A549 (cell line): ENCODE measurements at regions not wholly inside any gene's neighbourhood (a gene's known extent, or its start where the extent isn't known, plus 50 kb on each side); places are given as distances from the start of the nearest gene placed in this dataset.

Experiments
- ATAC-seq, 2 experiments: fragments of 200-7000 bp in 1 of 2; fragments of >200 bp in 1 of 2; cut with Nextera tagmentation in 1 of 2; cut with Tn5 transposase in 1 of 2; 3 replicates each; pipeline versions ENCODE4 v1.8.0 to v1.9.1; 2018 to 2020; ENCODE audit warnings: mild to moderate bottlenecking in 1 of 2, moderate library complexity in 1 of 2
- CTCF ChIA-PET: fragments of 300-600 bp; sonication (Branson Sonifier 250); formaldehyde crosslinking; extraction: SDS; loops from one replicate; lab custom pipeline; 2021; ENCODE audit warnings: antibody characterized with exemption, inconsistent platforms; lab: Yijun Ruan, JAX
- POLR2A ChIA-PET: fragments of 350-600 bp; formaldehyde crosslinking; extraction: SDS; loops from one replicate; lab custom pipeline; 2021; ENCODE audit warnings: antibody characterized with exemption, inconsistent platforms; lab: Yijun Ruan, JAX
- DNase-seq, 2 experiments: peaks; one replicate each; pipeline versions ENCODE4 v3.0.0 to v3.0.0-alpha.2; 2011 to 2016; ENCODE audit warnings: low read depth in 1 of 2, low spot score in 1 of 2
- FAIRE-seq: peaks from 2 replicates; lab custom pipeline; 2011; peaks lifted over from hg19 to GRCh38; lab: Jason Lieb, UNC
- H3K27ac ChIP-seq, 2 experiments: fragments of >200 bp; sonication (Bioruptor Twin); formaldehyde crosslinking; 3 replicates each; pipeline ENCODE4 v1.5.1; 2016 to 2017
- H3K4me1 ChIP-seq: fragments of >200 bp; sonication (Bioruptor Twin); formaldehyde crosslinking; 3 replicates; pipeline ENCODE4 v1.6.1; 2016
- H3K4me2 ChIP-seq: fragments of >200 bp; sonication (Bioruptor Twin); formaldehyde crosslinking; 3 replicates; pipeline ENCODE4 v1.6.1; 2016
- H3K4me3 ChIP-seq: fragments of >200 bp; sonication (Bioruptor Twin); formaldehyde crosslinking; 3 replicates; pipeline ENCODE4 v1.5.1; 2016
- H3K9me3 ChIP-seq: fragments of >200 bp; sonication (Bioruptor Twin); formaldehyde crosslinking; 3 replicates; pipeline ENCODE4 v1.6.1; 2016
- ATOH8 ChIP-seq: fragments of 250-450 bp; sonication (Bioruptor Pico); IDR thresholded peaks from 2 replicates; pipeline ENCODE4 v1.5.0; 2020; ENCODE audit warnings: low read depth, mild to moderate bottlenecking, moderate library complexity
- BCL3 ChIP-seq: fragments of >200 bp; sonication (Bioruptor Twin); formaldehyde crosslinking; IDR thresholded peaks from 3 replicates; pipeline ENCODE4 v1.6.1; 2016
- CEBPB ChIP-seq, 2 experiments: fragments of >200 bp in 1 of 2; sonication (Bioruptor Twin) in 1 of 2; formaldehyde crosslinking in 1 of 2; IDR thresholded peaks; 2 replicates each; pipeline ENCODE4 v1.6.1; 2012 to 2016
- CHD4 ChIP-seq: fragments of 200-600 bp; sonication (generic); IDR thresholded peaks from 2 replicates; pipeline ENCODE4 v1.6.1; 2016; ENCODE audit warnings: antibody characterized with exemption, mild to moderate bottlenecking, borderline replicate concordance
- CTCF ChIP-seq: fragments of >200 bp; sonication (Bioruptor Twin); formaldehyde crosslinking; IDR thresholded peaks from 3 replicates; pipeline ENCODE4 v1.5.1; 2016
- EHMT2 ChIP-seq: fragments of 200-600 bp; sonication (generic); IDR thresholded peaks from 2 replicates; pipeline ENCODE4 v1.6.1; 2016; ENCODE audit warnings: antibody characterized with exemption, low read depth, mild to moderate bottlenecking, moderate library complexity
- ELK1 ChIP-seq: fragments of 150-350 bp; IDR thresholded peaks from 2 replicates; pipeline ENCODE4 v1.6.1; 2014; ENCODE audit warnings: low read depth, mild to moderate bottlenecking, low read length
- EP300 ChIP-seq, 2 experiments: fragments of >200 bp; sonication (Bioruptor Twin); formaldehyde crosslinking; IDR thresholded peaks; 2 replicates in 1 of 2; 3 replicates in 1 of 2; pipeline ENCODE4 v1.6.1; 2016 to 2017
- FOSL2 ChIP-seq, 2 experiments: fragments of 450-650 bp in 1 of 2; fragments of >200 bp in 1 of 2; sonication (Bioruptor Twin) in 1 of 2; formaldehyde crosslinking; IDR thresholded peaks; 2 replicates each; pipeline versions ENCODE4 v1.5.0 to v1.6.1; 2016 to 2020; ENCODE audit warnings: mild to moderate bottlenecking in 1 of 2, moderate library complexity in 1 of 2
- FOXS1 ChIP-seq: fragments of 250-450 bp; sonication (Bioruptor Pico); IDR thresholded peaks from 2 replicates; pipeline ENCODE4 v1.5.0; 2020; ENCODE audit warnings: mild to moderate bottlenecking, moderate library complexity
- GATA3 ChIP-seq: IDR thresholded peaks from 2 replicates; pipeline ENCODE4 v1.6.1; 2012; ENCODE audit warnings: borderline replicate concordance
- HES2 ChIP-seq: fragments of >200 bp; sonication (Bioruptor Twin); formaldehyde crosslinking; IDR thresholded peaks from 2 replicates; pipeline ENCODE4 v1.6.1; 2016
- HEYL ChIP-seq: fragments of 250-450 bp; sonication (Bioruptor Pico); IDR thresholded peaks from 2 replicates; pipeline ENCODE4 v1.8.0; 2021; ENCODE audit warnings: mild to moderate bottlenecking, moderate library complexity
- HOXB5 ChIP-seq: fragments of 250-450 bp; sonication (Bioruptor Pico); IDR thresholded peaks from 2 replicates; pipeline ENCODE4 v1.5.0; 2020; ENCODE audit warnings: mild to moderate bottlenecking, moderate library complexity
- MYC ChIP-seq: IDR thresholded peaks from 2 replicates; pipeline ENCODE4 v1.6.1; 2012; ENCODE audit warnings: mild to moderate bottlenecking, inconsistent platforms, low read length, improper control_type of control experiment, borderline replicate concordance
- NPAS2 ChIP-seq: fragments of 250-450 bp; sonication (Bioruptor Pico); IDR thresholded peaks from 2 replicates; pipeline ENCODE4 v1.8.0; 2022; ENCODE audit warnings: mild to moderate bottlenecking, moderate library complexity, borderline replicate concordance
- NR3C1 ChIP-seq: fragments of >200 bp; sonication (Bioruptor Twin); formaldehyde crosslinking; IDR thresholded peaks from 3 replicates; pipeline ENCODE4 v1.6.1; 2017
- PBX3 ChIP-seq: IDR thresholded peaks from 2 replicates; pipeline ENCODE4 v1.6.1; 2012
- POLR2A ChIP-seq: IDR thresholded peaks from 2 replicates; pipeline ENCODE4 v1.6.1; 2012; ENCODE audit warnings: mild to moderate bottlenecking, low read length
- RARB ChIP-seq: fragments of 250-450 bp; sonication (Bioruptor Pico); IDR thresholded peaks from 2 replicates; pipeline ENCODE4 v1.8.0; 2021; ENCODE audit warnings: mild to moderate bottlenecking, moderate library complexity
- RCOR1 ChIP-seq: fragments of 150-350 bp; IDR thresholded peaks from 2 replicates; pipeline ENCODE4 v1.6.1; 2014; ENCODE audit warnings: antibody characterized with exemption, low read length, low read depth
- RNF2 ChIP-seq: fragments of 200-600 bp; sonication (generic); IDR thresholded peaks from 2 replicates; pipeline ENCODE4 v1.6.1; 2016; ENCODE audit warnings: low read depth, mild to moderate bottlenecking, antibody characterized with exemption, moderate library complexity, borderline replicate concordance
- SMC3 ChIP-seq: fragments of >200 bp; sonication (Bioruptor Twin); formaldehyde crosslinking; IDR thresholded peaks from 3 replicates; pipeline ENCODE4 v1.6.1; 2018; ENCODE audit warnings: inconsistent platforms
- TP53 ChIP-seq: fragments of 250-450 bp; sonication (Bioruptor Pico); IDR thresholded peaks from 2 replicates; pipeline ENCODE4 v1.5.0; 2021; ENCODE audit warnings: mild to moderate bottlenecking, moderate library complexity
- ZC3H11A ChIP-seq: fragments of 450-650 bp; IDR thresholded peaks from 2 replicates; pipeline ENCODE4 v1.6.1; 2014; ENCODE audit warnings: antibody characterized with exemption, mild to moderate bottlenecking
- WGBS: methylation state at CpG from one replicate; pipeline ENCODE4 v1.1.6; 2017; ENCODE audit errors: missing lambda C conversion rate; 5-methylcytosine and 5-hydroxymethylcytosine counted together

GRCh38 chr14:36465178-36465577 is 54.9 kb downstream of the NKX2-1 start:
- no peak for TF ChIP-seq PBX3
- no peak for TF ChIP-seq EP300 (IDR thresholded peaks at IDR 0.05)
- no peak for TF ChIP-seq SMC3
- no peak for TF ChIP-seq BCL3
- no peak for TF ChIP-seq NPAS2
- no peak for TF ChIP-seq CTCF
- TF ChIP-seq CHD4, result no peak
- no peak for TF ChIP-seq RARB
- TF ChIP-seq, all 56 proteins: peak for 0
- ChIA-PET POLR2A (no interaction called here), CTCF (no interaction called here)
- WGBS, result 36% methylated on average over 4 of the region's 4 CpGs
- H3K4me1 ChIP-seq, result no peaks in the 10 kb centered on the region
- DNase-seq (no peak), ATAC-seq (no peak), FAIRE-seq (no peak)
- no peaks in the 10 kb centered on the region for H3K9me3 ChIP-seq
- H3K4me2 ChIP-seq, result no peak overlapping the region
- H3K4me3 ChIP-seq, result no peak overlapping the region
- H3K27ac ChIP-seq, result no peak overlapping the region

GRCh38 chr14:36462890-36463289 is 57.1 kb downstream of the NKX2-1 start:
- ATAC-seq (no peak), FAIRE-seq (peak; percentile 7), DNase-seq (no peak)
- Histone ChIP-seq H3K4me1 (no peaks in the 10 kb centered on the region), H3K4me2 (no peak overlapping the region), H3K9me3 (no peaks in the 10 kb centered on the region), H3K4me3 (no peak overlapping the region), H3K27ac (no peak overlapping the region)
- ChIA-PET POLR2A (no interaction called here), CTCF (no interaction called here)
- TF ChIP-seq ATOH8 (CRISPR knock-in tag), result no peak
- TF ChIP-seq GATA3, result no peak
- no peak for TF ChIP-seq FOXS1 (CRISPR knock-in tag)
- no peak for TF ChIP-seq FOSL2 (IDR thresholded peaks at IDR 0.05)
- TF ChIP-seq FOSL2 (CRISPR knock-in tag; IDR thresholded peaks at IDR 0.05), result no peak
- no peak for TF ChIP-seq HOXB5
- no peak for TF ChIP-seq MYC
- no peak for TF ChIP-seq HES2
- no peak for TF ChIP-seq CTCF
- no peak for TF ChIP-seq POLR2A
- TF ChIP-seq RCOR1, result no peak
- no peak for TF ChIP-seq TP53 (CRISPR knock-in tag)
- TF ChIP-seq RNF2, result no peak
- no peak for TF ChIP-seq CEBPB (IDR thresholded peaks at IDR 0.05)
- no peak for TF ChIP-seq ZC3H11A
- TF ChIP-seq HEYL, result no peak
- TF ChIP-seq NR3C1, result no peak
- TF ChIP-seq EHMT2, result no peak
- no peak for TF ChIP-seq PBX3
- TF ChIP-seq ELK1, result no peak
- TF ChIP-seq CHD4, result no peak
- WGBS, result 3% methylated on average over 1 of the region's 1 CpG
